Stimulated activated CD4-positive, alpha-beta T cell treated with anti-CD3 and anti-CD28 coated beads, Interleukin-15, amount 100 ng/mL, for 24 hours (primary cell): ENCODE measurements at regions not wholly inside any gene's neighbourhood (a gene's known extent, or its start where the extent isn't known, plus 50 kb on each side); places are given as distances from the start of the nearest gene placed in this dataset.

Experiments used
- DNase-seq: peaks from one replicate; pipeline ENCODE4 v3.0.0-alpha.2; 2020

DNA sequence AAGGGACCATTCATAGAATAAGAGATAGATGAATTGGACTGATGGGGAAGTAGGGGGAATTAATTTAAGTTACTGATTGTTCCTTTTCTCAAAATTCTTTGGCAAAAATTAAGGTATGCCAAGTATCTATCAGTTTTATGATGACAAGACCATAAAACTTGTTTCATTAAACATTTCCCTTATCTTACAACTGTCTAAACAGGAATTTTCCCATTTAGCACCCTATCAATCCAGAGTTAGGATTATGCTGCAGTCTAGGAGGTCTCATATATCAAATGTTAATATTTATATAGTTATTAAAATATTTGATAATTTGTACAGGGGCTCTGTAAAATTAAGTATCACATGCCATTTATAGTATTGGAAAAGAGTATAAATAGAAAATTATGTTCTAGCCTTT is 51.5 kb upstream of the ARID1B start:
- no peak for DNase-seq

DNA sequence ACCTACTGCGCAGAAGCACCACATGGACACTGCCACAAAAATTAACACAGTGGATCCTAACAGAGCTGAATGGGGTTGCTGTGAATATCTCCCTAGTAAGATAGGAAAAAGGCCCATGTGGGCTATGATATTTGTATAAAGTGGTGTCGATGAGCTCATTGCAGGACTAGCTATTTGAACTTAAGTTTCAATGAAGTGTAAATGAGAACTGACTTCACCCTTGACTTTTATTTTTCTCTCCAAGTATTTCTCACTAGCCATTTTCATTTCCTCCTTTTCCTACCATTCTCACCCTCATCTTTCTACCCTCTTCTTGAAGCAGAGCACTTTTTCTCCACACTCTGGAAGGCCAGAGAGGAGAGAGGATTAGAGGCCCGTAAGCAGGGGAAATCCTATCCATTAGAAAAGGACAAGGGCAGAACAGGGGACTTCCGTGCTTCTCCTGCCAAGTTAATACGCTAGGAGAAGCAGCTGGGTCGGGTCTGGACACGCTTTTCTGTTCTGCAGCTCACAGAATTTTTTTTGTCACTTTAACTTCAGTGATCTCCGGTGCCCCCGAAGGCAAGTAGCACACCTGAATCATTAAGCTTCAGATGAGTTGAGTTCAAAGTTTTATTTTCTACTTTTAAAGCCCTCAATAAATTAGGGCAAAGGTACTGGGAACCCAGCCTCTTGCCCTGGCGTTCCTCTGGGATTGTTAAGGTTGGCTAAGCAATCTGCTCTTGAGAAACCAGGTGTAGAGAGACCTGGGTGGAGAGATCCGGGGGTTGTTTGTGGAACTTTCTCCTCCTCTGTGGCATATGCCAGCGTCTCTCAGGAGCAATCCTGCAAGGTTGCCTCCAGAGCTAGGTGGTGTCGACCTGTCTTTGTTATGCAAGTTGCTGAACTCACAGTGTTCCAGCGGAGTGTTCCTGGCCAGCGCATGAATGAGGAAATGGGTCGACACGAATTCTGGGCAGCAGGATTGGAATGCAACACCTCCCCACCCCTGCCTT is 56.2 kb upstream of the ARID1B start:
- no peak for DNase-seq

DNA sequence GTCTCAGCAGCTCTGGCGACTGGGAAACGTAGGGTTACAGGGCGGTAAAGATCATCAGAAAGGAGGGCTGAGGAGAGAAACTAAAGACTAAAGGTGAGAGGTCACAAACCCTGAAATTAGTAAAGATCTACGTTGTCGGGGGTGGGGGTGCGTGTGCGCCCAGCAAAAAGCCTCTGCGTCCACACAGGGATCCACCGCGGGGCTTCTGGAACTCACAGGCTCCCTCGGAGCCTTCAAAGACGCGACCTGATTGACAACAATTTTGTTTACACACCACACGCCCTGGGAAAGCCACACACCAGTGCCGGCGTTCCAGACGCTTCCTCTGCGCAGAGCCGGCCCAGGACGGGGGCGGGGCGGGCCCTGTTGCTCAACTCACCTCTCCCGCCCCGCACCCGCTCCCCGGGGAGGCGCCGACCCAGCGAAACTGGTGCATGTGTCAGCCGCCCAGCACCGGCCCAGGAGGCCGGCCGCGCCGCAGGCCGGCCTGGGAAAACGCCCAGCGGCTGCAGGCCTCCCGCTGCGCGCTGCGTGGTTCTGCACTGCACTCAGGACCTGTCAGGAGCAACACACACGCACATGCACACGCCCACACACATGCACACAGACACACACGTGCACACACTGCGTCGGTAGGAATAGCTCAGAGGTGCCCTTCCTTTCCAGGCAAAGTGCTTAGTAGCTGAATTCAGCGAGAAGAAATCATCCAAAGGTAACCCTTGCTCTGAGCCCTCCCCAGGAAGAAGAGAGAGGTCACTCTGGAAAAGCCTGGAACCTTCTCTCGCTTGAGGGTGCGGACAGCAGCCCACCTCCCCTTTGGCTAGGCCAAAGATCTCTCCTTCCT is 57.2 kb upstream of the ARID1B start:
- peak; percentile 84 for DNase-seq

DNA sequence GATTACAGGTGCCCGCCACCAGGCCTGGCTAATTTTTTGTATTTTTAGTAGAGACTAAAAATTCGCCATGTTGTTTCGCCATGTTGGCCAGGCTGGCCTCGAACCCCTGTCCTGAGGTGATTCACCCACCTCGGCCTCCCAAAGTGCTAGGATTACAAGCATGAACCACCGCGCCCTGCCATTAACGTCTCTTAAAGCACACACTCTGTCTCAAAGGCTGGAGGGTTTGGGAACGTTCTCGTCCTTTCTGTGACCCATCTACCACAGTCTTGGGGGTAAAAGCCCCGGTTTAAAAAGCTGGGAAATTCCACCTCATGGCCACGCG is 57.8 kb upstream of the ARID1B start:
- DNase-seq = peak; percentile 7

DNA sequence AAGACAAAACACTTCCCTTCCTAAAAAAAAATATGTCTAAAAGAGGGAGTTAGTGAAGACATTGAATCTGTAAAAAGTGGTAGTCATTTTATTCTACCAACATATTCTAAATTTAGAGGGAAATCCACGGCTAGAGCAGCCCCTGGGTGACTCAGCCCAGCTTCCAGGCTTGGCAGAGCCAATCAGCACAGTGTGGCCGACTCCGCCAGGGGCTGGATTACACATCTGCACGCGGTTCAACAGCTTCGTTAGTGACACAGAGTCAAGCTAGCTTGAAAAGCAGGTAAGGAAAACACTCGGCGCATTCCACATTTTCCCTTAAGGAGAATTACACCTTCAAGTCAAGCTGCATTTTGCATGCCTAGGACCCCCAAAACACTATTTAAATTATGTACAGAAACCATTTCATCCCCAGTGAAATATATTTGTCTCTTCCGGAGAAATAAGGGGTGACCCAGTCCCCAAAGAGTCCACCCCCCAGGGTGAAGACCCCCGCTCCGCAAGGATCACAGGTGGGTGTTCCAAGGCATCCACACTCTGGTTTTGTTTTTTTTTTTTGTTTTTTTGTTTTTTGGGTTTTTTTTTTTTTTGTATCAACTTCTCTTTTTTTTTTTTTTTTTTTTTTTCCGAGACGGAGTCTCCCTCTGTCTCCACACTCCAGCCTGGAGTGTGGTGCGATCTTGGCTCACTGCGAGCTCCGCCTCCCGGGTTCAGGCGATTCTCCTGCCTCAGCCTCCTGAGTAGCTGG is 58.4 kb upstream of the ARID1B start:
- no peak for DNase-seq

DNA sequence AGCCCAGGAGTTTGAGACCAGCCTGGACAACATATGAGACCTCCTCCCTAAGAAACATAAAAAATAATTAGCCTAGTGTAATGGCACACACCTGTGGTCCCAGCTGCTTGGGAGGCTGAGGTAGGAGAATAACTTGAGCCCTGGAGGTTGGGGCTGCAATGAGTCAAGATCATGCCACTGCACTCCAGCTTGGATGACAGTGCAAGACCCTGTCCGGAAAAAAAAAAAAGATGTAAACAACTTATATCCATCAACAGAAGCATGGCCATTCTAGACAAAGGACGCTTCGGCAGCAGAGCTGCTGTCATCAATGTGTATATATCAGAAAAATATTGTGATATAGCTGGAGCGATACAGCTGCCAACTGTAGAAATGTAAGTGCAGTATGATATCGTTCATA is 59.6 kb upstream of the ARID1B start:
- no peak for DNase-seq

DNA sequence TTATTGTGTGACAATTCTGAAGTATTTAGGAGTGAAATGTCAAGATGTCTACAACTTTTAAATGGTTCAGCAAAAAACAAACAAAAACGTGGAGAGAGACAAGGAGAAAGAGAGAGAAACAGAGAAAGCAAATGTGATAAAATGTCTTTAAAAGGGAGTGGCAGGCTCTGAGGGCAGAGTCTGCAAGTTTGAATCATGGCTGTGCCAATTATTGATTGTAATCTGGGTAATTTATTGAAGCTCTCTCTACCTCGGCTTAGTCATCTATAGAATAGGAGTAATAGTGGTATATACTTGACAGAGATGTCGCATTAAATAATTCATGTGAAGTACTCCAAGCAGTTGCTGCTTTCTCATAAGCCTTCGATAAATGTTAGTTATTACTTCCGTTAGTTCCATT is 61.3 kb upstream of the ARID1B start:
- DNase-seq = no peak

DNA sequence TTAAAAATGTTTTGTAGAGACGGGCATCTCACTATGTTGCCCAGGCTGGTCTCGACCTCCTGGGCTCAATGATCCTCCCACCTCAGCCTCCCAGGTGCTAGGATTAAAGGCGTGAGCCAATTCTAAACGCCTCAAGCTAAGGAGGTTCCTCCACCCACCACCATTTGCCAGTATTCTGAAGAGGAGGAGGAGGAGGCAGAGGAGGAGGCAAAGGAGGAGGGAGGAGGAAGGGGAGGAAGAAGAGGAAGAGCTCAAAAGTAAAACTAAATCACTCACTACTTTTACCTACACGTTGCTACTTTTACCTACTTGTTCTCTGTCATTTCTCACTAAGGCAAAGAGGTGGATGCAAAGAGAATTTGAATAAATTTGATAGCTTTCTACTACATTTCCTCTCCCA is 63.6 kb upstream of the ARID1B start:
- DNase-seq = no peak

DNA sequence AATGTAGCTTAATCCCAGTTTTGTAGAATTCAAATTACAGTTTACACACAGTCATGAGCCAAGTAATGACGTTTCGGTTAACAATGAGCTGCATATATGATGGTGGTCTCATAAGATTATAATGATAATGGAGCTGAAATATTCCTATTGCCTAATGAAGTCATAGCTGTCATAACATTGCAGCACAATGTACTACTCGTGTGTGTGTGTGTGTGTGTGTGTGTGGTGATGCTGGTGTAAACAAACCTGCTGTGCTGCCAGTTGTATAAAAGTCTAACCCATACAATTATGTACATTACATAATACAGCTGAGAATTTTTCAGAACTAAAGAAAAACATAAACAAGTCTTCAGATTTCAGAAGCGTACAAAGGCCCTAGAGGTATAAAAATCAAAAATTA is 66.7 kb upstream of the ARID1B start:
- DNase-seq = no peak

DNA sequence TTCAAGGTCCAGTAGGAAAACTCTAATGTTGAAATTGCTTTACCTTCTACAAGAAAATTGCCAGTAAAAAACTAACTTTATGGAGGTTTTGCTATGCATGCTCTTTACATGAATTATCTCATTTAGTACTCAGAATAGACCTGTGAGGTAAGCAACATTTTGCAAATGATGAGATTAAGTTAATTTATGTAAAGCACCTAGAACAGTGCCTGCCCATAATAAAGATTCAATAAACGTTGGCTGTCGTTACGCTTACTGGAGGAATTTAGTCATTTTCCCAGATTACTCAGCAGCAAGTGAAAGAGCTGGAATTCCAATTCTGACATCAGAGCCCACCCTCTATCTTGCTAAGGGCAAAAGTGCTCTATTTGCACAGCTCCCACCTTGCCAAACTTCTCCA is 69.4 kb upstream of the ARID1B start:
- DNase-seq = no peak

DNA sequence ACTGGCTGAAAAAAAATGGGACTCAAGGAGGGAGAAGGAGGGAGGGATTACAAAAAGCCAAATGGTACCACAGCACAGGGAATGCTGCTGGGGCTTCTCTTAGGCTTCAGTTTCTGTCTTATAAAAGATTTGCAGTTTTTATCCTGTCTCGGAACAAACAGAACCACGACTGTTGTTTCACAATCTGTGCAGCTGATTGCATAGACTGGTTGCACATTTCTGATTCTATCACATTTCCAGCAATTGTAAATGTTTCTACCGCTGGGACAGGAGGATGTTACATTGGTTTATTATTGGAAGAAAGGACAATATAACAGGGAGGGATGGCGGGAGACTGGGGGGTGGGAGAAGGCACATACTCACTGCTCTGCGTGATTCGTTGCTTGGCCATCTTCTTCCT is 73.5 kb upstream of the ARID1B start:
- no peak for DNase-seq

DNA sequence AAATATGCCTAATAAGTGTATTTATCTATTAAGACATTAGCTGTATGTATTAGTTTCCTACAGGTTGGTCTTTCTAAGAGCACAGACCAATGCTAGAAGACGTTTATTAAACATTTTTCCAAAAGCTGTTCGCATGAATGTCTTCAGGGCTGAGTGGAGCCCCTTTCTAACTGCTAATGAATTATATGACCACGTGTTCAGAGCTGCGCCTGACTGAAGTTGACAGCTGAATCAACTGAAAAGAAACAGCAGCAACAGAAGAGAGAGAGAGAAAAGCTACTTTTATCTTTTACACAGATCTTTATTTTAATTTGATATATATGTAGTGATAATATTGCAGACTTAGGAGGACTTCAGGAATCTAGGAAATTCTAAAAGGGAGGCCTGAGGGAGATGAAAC is 75.2 kb upstream of the ARID1B start:
- DNase-seq = no peak

DNA sequence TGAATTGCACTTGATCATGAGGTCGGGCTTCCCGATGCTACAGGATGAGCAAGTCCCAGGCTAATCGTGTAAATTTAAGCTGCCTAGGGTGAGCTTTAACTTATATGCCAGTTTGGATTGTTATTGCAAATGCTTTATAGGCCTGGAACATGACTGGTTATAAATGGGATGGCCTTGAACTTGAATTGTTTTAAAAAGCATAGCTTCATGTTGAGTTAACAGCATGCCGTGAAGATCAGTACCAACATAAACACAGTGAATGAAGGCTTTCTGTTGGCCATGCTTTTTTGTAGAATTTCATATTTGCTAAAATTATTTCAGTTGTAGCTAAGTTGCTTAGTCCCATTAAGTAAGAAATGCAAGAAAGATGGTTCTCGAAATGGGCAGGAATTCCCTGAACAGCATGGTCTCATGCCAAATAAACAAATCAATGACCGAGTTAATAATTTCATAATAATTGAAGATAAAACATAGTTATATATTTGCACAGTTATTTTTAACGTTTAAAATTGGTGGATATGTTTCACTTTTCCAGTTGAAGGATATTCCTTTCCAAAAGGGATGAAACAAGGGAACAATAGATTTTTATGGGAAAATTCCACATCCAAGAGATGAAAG is 76.6 kb upstream of the ARID1B start:
- DNase-seq = no peak

DNA sequence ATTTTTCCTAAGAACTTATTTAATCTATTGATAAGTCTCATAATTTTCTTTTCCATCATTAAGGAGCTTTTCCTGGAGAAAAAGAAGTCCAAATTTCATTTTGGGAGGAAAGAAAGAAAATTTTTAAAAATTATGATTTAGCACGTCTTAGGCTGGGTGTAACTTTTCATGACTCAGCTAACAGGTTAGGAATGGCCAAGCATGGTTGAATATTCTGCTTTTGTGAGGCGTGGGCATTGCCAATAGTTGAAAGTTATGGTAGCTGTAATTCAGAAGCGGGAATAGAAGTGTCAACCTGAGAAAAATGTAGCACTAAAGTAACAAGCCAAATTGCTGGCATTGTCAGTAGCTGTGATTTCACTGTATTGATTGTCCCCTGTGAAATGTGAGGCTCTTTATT is 77.2 kb upstream of the ARID1B start:
- DNase-seq = no peak

DNA sequence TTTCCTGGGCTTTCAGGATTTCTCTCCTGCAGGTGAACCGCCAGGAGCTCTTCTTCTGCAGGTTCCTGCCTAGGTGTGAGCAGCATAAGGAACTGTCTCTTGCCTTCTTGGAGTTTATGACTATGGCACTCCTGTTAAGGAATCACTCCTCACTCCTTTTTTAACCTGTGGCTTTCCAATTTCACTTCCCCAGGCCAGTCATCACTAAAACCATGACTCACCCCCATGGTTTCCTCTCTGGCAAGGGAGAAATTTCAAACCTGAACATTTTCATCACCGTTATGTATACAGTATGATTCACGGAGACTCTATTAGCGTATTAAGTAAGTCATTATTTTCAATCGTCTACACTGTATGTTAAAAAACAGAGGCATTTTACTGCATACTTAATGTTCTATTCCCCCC is 78.2 kb upstream of the ARID1B start:
- DNase-seq = no peak

DNA sequence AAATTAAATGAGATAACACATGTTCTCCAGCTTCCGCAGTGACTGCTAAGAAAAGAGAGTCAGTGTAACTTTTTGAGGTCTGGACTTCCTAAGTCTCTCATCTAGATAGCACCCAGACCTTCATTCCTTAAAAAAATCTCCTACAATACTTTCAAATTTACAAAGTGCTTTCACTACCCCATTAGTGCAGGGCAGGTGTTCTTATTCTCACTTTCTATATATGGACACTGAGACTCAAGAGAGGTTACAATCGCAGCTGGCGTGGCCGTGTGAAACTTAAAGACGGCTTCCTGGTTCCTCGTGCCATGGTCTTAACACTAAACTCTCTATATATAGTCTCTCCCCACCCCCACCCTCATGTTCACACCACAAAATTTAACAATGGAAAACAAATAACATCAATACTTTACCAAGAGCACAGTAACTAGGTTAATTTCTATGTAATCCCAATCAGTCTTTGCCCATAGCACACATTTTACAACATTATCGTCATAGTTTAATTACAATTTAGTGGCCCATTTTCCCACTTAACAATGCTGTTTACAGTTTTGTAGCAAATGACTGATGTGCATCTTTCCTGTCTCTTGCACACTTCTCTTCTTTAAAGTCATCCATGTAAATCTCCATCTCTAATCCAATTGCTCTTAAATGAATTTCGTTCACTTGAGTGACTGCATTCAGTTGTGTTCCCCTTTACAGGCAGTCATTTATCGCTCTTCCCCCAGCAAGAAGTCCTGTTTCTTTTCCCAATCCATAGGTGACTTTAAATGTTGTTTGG is 78.8 kb upstream of the ARID1B start:
- no peak for DNase-seq

DNA sequence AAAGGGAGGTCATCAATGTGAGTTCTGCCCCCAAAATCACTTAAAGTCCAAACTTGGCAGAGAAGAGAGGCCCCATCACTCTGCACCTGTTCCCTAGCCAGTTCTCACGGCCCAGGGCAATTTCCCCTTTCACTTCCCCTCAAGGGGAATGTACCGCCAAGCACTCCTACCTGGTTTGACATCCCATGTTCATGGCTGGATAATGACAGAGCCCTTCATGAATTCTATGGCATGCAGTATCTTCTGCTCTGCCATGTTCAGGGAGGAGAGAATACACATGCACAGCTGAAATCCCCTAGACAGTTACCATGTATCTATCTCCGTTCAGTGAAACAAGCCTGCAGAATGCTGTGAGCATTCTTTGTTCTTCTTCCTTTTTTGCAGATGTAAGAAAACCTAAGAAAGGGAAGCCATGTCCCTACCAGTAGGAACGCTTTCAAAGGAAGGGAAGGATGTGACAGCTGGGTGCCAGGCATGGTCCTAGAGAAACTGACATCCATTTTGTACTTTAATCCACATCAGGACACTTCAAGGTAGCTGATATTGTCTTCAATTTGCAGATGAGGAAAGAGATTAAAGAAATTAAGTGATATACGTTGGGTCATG is 79.8 kb upstream of the ARID1B start:
- no peak for DNase-seq

DNA sequence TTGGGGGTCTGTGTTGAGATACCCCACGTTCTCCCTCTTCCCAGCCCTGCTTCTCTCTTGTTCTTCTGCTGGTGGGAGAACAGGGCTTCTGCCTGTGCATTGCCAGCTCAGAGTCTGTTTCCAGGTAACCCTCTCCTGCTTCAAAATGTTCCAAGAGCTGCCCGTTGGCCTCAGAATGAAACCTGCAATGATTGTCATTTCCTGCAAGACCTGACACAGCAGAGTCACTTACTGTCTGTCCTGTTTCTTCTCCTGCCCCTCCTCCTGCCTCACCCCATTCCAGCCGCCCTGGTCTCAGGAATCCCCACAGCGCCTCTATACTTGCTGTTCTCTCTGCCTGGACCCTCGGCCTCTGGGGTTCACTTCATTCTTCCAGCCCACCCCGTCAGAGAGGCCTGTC is 81.4 kb upstream of the ARID1B start:
- DNase-seq = no peak

DNA sequence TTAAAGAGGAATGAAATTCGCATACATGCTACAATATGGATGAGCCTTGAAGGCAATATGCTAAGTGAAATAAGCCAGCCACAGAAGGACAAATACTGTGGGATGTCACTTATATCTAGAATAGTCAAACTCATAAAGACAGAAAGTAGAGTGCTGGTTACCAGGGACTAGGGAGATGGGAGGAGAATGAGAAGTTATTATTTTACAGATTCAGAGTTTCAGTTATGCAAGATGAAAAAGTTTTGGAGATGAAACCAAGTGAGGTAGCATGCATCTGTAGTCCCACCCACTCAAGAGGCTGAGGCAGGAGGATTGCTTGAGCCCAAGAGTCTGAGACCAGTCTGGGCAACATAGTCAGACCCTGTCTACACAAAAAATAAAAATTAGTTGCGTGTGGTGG is 82.5 kb upstream of the ARID1B start:
- DNase-seq = no peak

DNA sequence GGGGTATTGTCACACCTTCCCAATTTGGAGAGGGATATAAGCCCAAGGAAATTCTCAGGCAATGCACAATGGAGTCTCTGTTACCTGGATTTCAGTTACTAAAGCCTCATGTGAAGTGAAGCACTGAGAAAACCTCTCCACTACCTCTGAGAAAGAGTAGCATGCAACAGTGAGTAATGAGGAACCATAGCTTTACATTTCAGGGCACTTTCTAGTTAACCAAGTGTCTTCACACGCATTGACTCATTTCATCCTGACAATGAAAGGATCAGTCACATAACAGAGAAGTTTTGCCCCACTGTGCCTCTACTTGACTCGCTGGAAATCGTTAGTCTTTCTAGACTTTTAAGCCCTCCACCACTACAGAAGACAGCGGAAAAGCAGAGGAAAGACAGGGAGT is 86.2 kb upstream of the ARID1B start:
- DNase-seq = no peak

DNA sequence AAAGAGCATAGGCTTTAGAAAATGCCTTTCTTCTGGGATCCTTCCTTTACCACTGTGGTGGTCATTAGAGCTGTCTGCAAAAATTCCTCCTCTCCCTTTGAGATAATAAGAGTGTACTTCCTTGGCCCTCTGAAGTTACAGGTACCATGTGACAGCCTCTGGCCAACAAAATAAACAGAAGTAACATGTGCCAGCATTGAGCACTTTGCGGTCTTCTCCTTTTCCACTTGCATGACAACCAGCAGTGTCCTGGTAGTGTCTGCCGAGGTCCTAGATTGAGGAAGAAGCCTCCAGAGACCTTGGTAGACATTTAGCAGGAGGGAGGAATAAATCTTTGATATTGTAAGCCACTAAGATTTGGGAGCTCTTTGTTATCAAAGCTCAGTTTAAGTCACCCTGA is 87.5 kb upstream of the ARID1B start:
- no peak for DNase-seq

DNA sequence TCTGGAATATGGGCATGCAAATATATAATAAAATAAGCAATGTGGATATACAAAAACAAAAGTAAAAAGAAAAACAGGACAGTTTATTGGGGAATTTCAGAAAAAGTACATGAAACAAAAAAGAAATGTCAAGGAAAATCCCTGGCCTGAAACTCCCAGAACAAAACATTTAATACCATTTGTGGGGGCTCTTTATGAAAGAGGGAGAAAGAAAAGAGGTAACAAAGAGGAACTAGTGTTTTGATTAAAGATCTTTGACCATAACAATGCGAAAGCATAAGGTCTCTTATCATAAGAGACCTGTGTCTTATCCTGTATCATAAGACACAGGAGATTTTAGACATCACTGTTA is 88.6 kb upstream of the ARID1B start:
- no peak for DNase-seq
